SK-N-SH (cell line): ENCODE measurements at regions not wholly inside any gene's neighbourhood (a gene's known extent, or its start where the extent isn't known, plus 50 kb on each side); places are given as distances from the start of the nearest gene placed in this dataset.

ENCODE experiments used
- CTCF ChIA-PET: fragments of 300-600, 350-600 bp; formaldehyde crosslinking; extraction: SDS; loops from one replicate; lab custom pipeline; 2021; lab: Yijun Ruan, JAX
- POLR2A ChIA-PET: fragments of 350-600 bp; sonication (Branson Sonifier 250); formaldehyde crosslinking; extraction: SDS; loops from one replicate; lab custom pipeline; 2020; ENCODE audit warnings: antibody characterized with exemption, inconsistent platforms; lab: Yijun Ruan, JAX
- DNase-seq: peaks from one replicate; pipeline ENCODE4 v3.0.0; 2012
- H2AFZ ChIP-seq: fragments of 200-600 bp; sonication (generic); 2 replicates; pipeline ENCODE4 v1.8.1; 2016; ENCODE audit warnings: antibody characterized with exemption, mild to moderate bottlenecking, low read depth
- H3F3A ChIP-seq: fragments of 200-600 bp; sonication (generic); replicated peaks from 2 replicates; pipeline ENCODE3; 2016; ENCODE audit warnings: antibody characterized with exemption, mild to moderate bottlenecking; ENCODE audit not compliant: insufficient read depth
- H3K27ac ChIP-seq, 2 experiments: fragments of 200-500 bp in 1 of 2; fragments of 200-600 bp in 1 of 2; sonication (Bioruptor generic) in 1 of 2; sonication (generic), shearing (Covaris generic) in 1 of 2; 2 replicates each; pipeline versions ENCODE4 v1.5.1 to v1.6.1; 2014 to 2016; ENCODE audit warnings: low read depth in 2 of 2, inconsistent platforms in 1 of 2, low read length in 1 of 2, mild to moderate bottlenecking in 1 of 2, mixed read lengths in 1 of 2
- H3K27me3 ChIP-seq: fragments of 200-600 bp; sonication (generic), shearing (Covaris generic); 2 replicates; pipeline ENCODE4 v1.6.1; 2016; ENCODE audit warnings: mixed run types; ENCODE audit not compliant: insufficient read depth
- H3K36me3 ChIP-seq, 2 experiments: fragments of 200-500 bp in 1 of 2; fragments of 200-600 bp in 1 of 2; sonication (Bioruptor generic) in 1 of 2; sonication (generic) in 1 of 2; replicated peaks in 1 of 2; 2 replicates each; pipeline versions ENCODE3 to v1.5.1; 2014 to 2016; ENCODE audit warnings: low read length in 1 of 2, mild to moderate bottlenecking in 1 of 2; ENCODE audit not compliant: insufficient read depth in 2 of 2, control insufficient read depth in 1 of 2
- H3K4me1 ChIP-seq, 2 experiments: fragments of 200-500 bp in 1 of 2; fragments of 200-600 bp in 1 of 2; sonication (Bioruptor generic) in 1 of 2; sonication (generic), shearing (Covaris generic) in 1 of 2; 2 replicates each; pipeline versions ENCODE4 v1.5.1 to v1.6.1; 2014 to 2016; ENCODE audit warnings: low read depth in 1 of 2, low read length in 1 of 2, mixed run types in 1 of 2; ENCODE audit not compliant: insufficient read depth in 2 of 2, control insufficient read depth in 1 of 2
- H3K4me2 ChIP-seq: fragments of 200-600 bp; sonication (generic), shearing (Covaris generic); 2 replicates; pipeline ENCODE4 v1.6.1; 2017; ENCODE audit warnings: mixed run types
- H3K4me3 ChIP-seq, 2 experiments: fragments of 200-500 bp in 1 of 2; fragments of 200-600 bp in 1 of 2; sonication (Bioruptor generic) in 1 of 2; sonication (generic), shearing (Covaris generic) in 1 of 2; 2 replicates each; pipeline versions ENCODE4 v1.5.1 to v1.8.1; 2014 to 2016; ENCODE audit warnings: low read depth in 2 of 2, inconsistent platforms in 1 of 2, low read length in 1 of 2, mild to moderate bottlenecking in 1 of 2, mixed read lengths in 1 of 2, moderate library complexity in 1 of 2
- H3K79me2 ChIP-seq: fragments of 200-600 bp; sonication (generic); 2 replicates; pipeline ENCODE4 v1.8.1; 2017; ENCODE audit warnings: mild to moderate bottlenecking; ENCODE audit not compliant: insufficient read depth
- H3K9ac ChIP-seq: fragments of 200-600 bp; sonication (generic); 2 replicates; pipeline ENCODE4 v1.6.1; 2017; ENCODE audit warnings: mixed run types
- H3K9me2 ChIP-seq: fragments of 200-600 bp; sonication (generic); 2 replicates; pipeline ENCODE4 v1.6.1; 2017; ENCODE audit warnings: mixed run types
- H3K9me3 ChIP-seq: fragments of 200-600 bp; sonication (generic); 2 replicates; pipeline ENCODE4 v1.6.1; 2017; ENCODE audit warnings: mixed run types, mild to moderate bottlenecking, moderate library complexity
- H4K20me1 ChIP-seq: fragments of 200-600 bp; sonication (generic); 2 replicates; pipeline ENCODE4 v1.6.1; 2017; ENCODE audit warnings: mild to moderate bottlenecking, mixed run types; ENCODE audit not compliant: insufficient read depth
- ELF1 ChIP-seq: IDR thresholded peaks from 2 replicates; pipeline ENCODE4 v1.4.0; 2012
- FOSL2 ChIP-seq: IDR thresholded peaks from 2 replicates; pipeline ENCODE4 v1.4.0; 2012; ENCODE audit warnings: low read depth, mild to moderate bottlenecking, moderate library complexity, borderline replicate concordance
- GABPA ChIP-seq: IDR thresholded peaks from 2 replicates; pipeline ENCODE4 v1.4.0; 2012; ENCODE audit warnings: low read depth, mild to moderate bottlenecking
- JUND ChIP-seq: IDR thresholded peaks from 2 replicates; pipeline ENCODE4 v1.4.0; 2012
- NFIC ChIP-seq: IDR thresholded peaks from 2 replicates; pipeline ENCODE4 v1.4.0; 2012; ENCODE audit warnings: borderline replicate concordance
- POLR2AphosphoS5 ChIP-seq: IDR thresholded peaks from 2 replicates; pipeline ENCODE4 v1.6.1; 2012; ENCODE audit warnings: low read depth, low read length
- RAD21 ChIP-seq: IDR thresholded peaks from 2 replicates; pipeline ENCODE4 v1.6.1; 2012; ENCODE audit warnings: mild to moderate bottlenecking, low read length
- RCOR1 ChIP-seq: fragments of 150-350 bp; IDR thresholded peaks from 2 replicates; pipeline ENCODE4 v1.6.1; 2017; ENCODE audit warnings: antibody characterized with exemption, low read length
- SIN3A ChIP-seq: IDR thresholded peaks from 2 replicates; pipeline ENCODE4 v1.6.1; 2012; ENCODE audit warnings: low read depth, mild to moderate bottlenecking, low read length, moderate library complexity, borderline replicate concordance
- SMC3 ChIP-seq: IDR thresholded peaks from 2 replicates; pipeline ENCODE4 v1.6.1; 2012; ENCODE audit warnings: low read depth, low read length, improper control_type of control experiment
- TCF12 ChIP-seq: IDR thresholded peaks from 2 replicates; pipeline ENCODE4 v1.4.0; 2012
- TEAD4 ChIP-seq: IDR thresholded peaks from 2 replicates; pipeline ENCODE4 v1.4.0; 2012; ENCODE audit warnings: mild to moderate bottlenecking, borderline replicate concordance; ENCODE audit not compliant: insufficient read depth
- YY1 ChIP-seq: IDR thresholded peaks from 2 replicates; pipeline ENCODE4 v1.4.0; 2012; ENCODE audit warnings: low read depth, mild to moderate bottlenecking
- WGBS: methylation state at CpG from one replicate; pipeline ENCODE4 v1.1.6; 2017; ENCODE audit warnings: low lambda C conversion rate; 5-methylcytosine and 5-hydroxymethylcytosine counted together
- TF ChIP-seq, protein P1 (sequence below): IDR thresholded peaks from 2 replicates; pipeline ENCODE4 v1.4.0; 2012; ENCODE audit warnings: low read depth, borderline replicate concordance
- TF ChIP-seq, protein P2 (sequence below): fragments of 150-350 bp; IDR thresholded peaks from 2 replicates; pipeline ENCODE4 v1.6.1; 2017; ENCODE audit warnings: antibody characterized with exemption, low read length, low read depth, borderline replicate concordance
- TF ChIP-seq, protein P3 (sequence below): fragments of 150-350 bp; IDR thresholded peaks from 2 replicates; pipeline ENCODE4 v1.6.1; 2016; ENCODE audit warnings: mild to moderate bottlenecking, low read depth, low read length
- TF ChIP-seq, protein P4 (sequence below): IDR thresholded peaks from 2 replicates; pipeline ENCODE4; 2012
- TF ChIP-seq, protein P5 (sequence below): IDR thresholded peaks from 2 replicates; pipeline ENCODE4 v1.4.0; 2012; ENCODE audit warnings: low read depth, borderline replicate concordance
- TF ChIP-seq, protein P6 (sequence below): IDR thresholded peaks from 2 replicates; pipeline ENCODE4 v1.4.0; 2012; ENCODE audit warnings: low read depth

DNA sequence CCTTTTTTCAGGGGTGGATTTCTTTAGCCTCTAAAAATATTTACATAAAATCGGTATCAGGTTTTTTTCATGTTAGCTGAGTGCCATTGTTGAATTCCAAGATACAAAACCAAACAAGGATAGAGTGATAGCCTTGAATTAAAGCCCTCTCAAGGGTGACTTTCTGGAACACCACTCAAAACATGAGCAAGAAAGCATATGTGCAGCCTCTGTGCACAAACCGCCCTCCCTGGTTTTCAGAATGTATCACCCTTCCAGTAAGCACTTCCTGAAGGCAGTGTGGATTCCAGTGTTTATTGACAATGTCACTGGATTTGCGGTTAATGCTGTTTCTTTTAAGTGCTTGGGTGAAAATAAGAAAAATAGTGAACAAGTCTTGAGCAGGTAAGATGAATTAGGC is 597.7 kb downstream of the TMEM114 start:
- no peak overlapping the region for H2AFZ ChIP-seq
- H3K4me1 ChIP-seq, result no peaks in the 10 kb centered on the region
- no peaks in the 10 kb centered on the region for H3F3A ChIP-seq
- H3K4me3 ChIP-seq, result no peak overlapping the region
- CTCF ChIA-PET, result no interaction called here
- no peak for TF ChIP-seq SMC3
- no peak for TF ChIP-seq SIN3A
- TF ChIP-seq NFIC, result no peak
- TF ChIP-seq RCOR1, result no peak
- TF ChIP-seq, protein P1, sequence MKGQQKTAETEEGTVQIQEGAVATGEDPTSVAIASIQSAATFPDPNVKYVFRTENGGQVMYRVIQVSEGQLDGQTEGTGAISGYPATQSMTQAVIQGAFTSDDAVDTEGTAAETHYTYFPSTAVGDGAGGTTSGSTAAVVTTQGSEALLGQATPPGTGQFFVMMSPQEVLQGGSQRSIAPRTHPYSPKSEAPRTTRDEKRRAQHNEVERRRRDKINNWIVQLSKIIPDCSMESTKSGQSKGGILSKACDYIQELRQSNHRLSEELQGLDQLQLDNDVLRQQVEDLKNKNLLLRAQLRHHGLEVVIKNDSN, result no peak
- TF ChIP-seq TEAD4, result no peak
- TF ChIP-seq, protein P2, sequence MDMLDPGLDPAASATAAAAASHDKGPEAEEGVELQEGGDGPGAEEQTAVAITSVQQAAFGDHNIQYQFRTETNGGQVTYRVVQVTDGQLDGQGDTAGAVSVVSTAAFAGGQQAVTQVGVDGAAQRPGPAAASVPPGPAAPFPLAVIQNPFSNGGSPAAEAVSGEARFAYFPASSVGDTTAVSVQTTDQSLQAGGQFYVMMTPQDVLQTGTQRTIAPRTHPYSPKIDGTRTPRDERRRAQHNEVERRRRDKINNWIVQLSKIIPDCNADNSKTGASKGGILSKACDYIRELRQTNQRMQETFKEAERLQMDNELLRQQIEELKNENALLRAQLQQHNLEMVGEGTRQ, result no peak
- no peak for TF ChIP-seq POLR2AphosphoS5
- no peak for TF ChIP-seq FOSL2
- TF ChIP-seq GABPA, result no peak
- TF ChIP-seq, protein P3, sequence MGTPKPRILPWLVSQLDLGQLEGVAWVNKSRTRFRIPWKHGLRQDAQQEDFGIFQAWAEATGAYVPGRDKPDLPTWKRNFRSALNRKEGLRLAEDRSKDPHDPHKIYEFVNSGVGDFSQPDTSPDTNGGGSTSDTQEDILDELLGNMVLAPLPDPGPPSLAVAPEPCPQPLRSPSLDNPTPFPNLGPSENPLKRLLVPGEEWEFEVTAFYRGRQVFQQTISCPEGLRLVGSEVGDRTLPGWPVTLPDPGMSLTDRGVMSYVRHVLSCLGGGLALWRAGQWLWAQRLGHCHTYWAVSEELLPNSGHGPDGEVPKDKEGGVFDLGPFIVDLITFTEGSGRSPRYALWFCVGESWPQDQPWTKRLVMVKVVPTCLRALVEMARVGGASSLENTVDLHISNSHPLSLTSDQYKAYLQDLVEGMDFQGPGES, result no peak
- TF ChIP-seq JUND, result no peak
- no peak for TF ChIP-seq YY1
- no peak for TF ChIP-seq RAD21
- TF ChIP-seq ELF1, result no peak
- TF ChIP-seq, protein P4, sequence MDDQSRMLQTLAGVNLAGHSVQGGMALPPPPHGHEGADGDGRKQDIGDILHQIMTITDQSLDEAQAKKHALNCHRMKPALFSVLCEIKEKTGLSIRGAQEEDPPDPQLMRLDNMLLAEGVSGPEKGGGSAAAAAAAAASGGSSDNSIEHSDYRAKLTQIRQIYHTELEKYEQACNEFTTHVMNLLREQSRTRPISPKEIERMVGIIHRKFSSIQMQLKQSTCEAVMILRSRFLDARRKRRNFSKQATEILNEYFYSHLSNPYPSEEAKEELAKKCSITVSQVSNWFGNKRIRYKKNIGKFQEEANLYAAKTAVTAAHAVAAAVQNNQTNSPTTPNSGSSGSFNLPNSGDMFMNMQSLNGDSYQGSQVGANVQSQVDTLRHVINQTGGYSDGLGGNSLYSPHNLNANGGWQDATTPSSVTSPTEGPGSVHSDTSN, result no peak
- no peak for TF ChIP-seq TCF12
- TF ChIP-seq, protein P5, sequence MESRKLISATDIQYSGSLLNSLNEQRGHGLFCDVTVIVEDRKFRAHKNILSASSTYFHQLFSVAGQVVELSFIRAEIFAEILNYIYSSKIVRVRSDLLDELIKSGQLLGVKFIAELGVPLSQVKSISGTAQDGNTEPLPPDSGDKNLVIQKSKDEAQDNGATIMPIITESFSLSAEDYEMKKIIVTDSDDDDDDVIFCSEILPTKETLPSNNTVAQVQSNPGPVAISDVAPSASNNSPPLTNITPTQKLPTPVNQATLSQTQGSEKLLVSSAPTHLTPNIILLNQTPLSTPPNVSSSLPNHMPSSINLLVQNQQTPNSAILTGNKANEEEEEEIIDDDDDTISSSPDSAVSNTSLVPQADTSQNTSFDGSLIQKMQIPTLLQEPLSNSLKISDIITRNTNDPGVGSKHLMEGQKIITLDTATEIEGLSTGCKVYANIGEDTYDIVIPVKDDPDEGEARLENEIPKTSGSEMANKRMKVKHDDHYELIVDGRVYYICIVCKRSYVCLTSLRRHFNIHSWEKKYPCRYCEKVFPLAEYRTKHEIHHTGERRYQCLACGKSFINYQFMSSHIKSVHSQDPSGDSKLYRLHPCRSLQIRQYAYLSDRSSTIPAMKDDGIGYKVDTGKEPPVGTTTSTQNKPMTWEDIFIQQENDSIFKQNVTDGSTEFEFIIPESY, result no peak
- TF ChIP-seq, protein P6, sequence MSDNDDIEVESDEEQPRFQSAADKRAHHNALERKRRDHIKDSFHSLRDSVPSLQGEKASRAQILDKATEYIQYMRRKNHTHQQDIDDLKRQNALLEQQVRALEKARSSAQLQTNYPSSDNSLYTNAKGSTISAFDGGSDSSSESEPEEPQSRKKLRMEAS, result no peak
- H3K9ac ChIP-seq, result no peak overlapping the region
- no peak for DNase-seq
- POLR2A ChIA-PET, result no interaction called here
- no peaks in the 10 kb centered on the region for H3K36me3 ChIP-seq
- no peaks in the 10 kb centered on the region for H4K20me1 ChIP-seq
- H3K27ac ChIP-seq, result no peak overlapping the region
- no peak overlapping the region for H3K4me2 ChIP-seq
- H3K79me2 ChIP-seq, result no peaks in the 10 kb centered on the region
- no peaks in the 10 kb centered on the region for H3K9me2 ChIP-seq
- 24% methylated on average over 3 of the region's 3 CpGs for WGBS
- H3K27me3 ChIP-seq, result no peaks in the 10 kb centered on the region
- H3K9me3 ChIP-seq, result no peaks in the 10 kb centered on the region
